WTC11 (cell line): ENCODE measurements at regions not wholly inside any gene's neighbourhood (a gene's known extent, or its start where the extent isn't known, plus 50 kb on each side); places are given as distances from the start of the nearest gene placed in this dataset.

Experiments used
- ATAC-seq: fragments of 200-7000 bp; cut with Tn5 transposase; 2 replicates; pipeline ENCODE4 v1.10.0; 2021; ENCODE audit warnings: mild to moderate bottlenecking, moderate library complexity
- CTCF ChIA-PET: fragments of 300-600 bp; sonication (Branson Sonifier 250); formaldehyde crosslinking; loops from one replicate; lab custom pipeline; 2021; ENCODE audit warnings: antibody characterized with exemption; lab: Charles Lee
- POLR2A ChIA-PET: fragments of 350-600 bp; sonication (Branson Sonifier 250); formaldehyde crosslinking; loops from one replicate; lab custom pipeline; 2021; ENCODE audit warnings: antibody characterized with exemption; lab: Charles Lee
- DNase-seq: peaks from one replicate; pipeline ENCODE4 v3.0.0; 2021; ENCODE audit warnings: low spot score
- H3K27ac Mint-ChIP-seq: 2 replicates; pipeline ENCODE4 v1.8.0; 2021; ENCODE audit warnings: mixed read lengths
- H3K27me3 Mint-ChIP-seq: 2 replicates; pipeline ENCODE4 v1.8.0; 2021; ENCODE audit warnings: low read depth, mild to moderate bottlenecking, moderate library complexity, mixed read lengths
- H3K36me3 Mint-ChIP-seq: 2 replicates; pipeline ENCODE4 v1.8.0; 2021; ENCODE audit warnings: mixed read lengths
- H3K4me1 Mint-ChIP-seq: 2 replicates; pipeline ENCODE4 v1.8.0; 2022; ENCODE audit warnings: mixed read lengths
- H3K4me3 Mint-ChIP-seq: 2 replicates; pipeline ENCODE4 v1.8.0; 2021; ENCODE audit warnings: mild to moderate bottlenecking, moderate library complexity, mixed read lengths
- H3K9me3 Mint-ChIP-seq: 2 replicates; pipeline ENCODE4 v1.8.0; 2021; ENCODE audit warnings: mixed read lengths
- ATF2 ChIP-seq: sonication (generic); formaldehyde crosslinking; IDR thresholded peaks from 2 replicates; pipeline ENCODE4 v1.8.1; 2022; ENCODE audit warnings: low read depth, missing genetic modification reagents, borderline replicate concordance
- ATF3 ChIP-seq: sonication (generic); formaldehyde crosslinking; conservative IDR thresholded peaks from 2 replicates; pipeline ENCODE4 v1.8.1; 2022; ENCODE audit warnings: mild to moderate bottlenecking, missing genetic modification reagents
- CREB1 ChIP-seq: sonication (generic); formaldehyde crosslinking; IDR thresholded peaks from 2 replicates; pipeline ENCODE4 v1.8.0; 2023; ENCODE audit warnings: mild to moderate bottlenecking, missing genetic modification reagents
- E2F1 ChIP-seq: sonication (generic); formaldehyde crosslinking; IDR thresholded peaks from 2 replicates; pipeline ENCODE4 v1.8.0; 2022; ENCODE audit warnings: mild to moderate bottlenecking, missing genetic modification reagents
- E2F5 ChIP-seq: sonication (generic); formaldehyde crosslinking; IDR thresholded peaks from 2 replicates; pipeline ENCODE4 v1.8.1; 2022; ENCODE audit warnings: mild to moderate bottlenecking, moderate library complexity, missing genetic modification reagents
- EMX1 ChIP-seq: fragments of 250-450 bp; sonication (Bioruptor Pico); IDR thresholded peaks from 2 replicates; pipeline ENCODE4 v1.8.0; 2021; ENCODE audit warnings: mild to moderate bottlenecking
- ESRRA ChIP-seq: sonication (generic); formaldehyde crosslinking; IDR thresholded peaks from 2 replicates; pipeline ENCODE4 v1.8.1; 2022; ENCODE audit warnings: mild to moderate bottlenecking, missing genetic modification reagents, borderline replicate concordance
- ETV6 ChIP-seq: sonication (generic); formaldehyde crosslinking; IDR thresholded peaks from 2 replicates; pipeline ENCODE4 v1.8.1; 2022; ENCODE audit warnings: mild to moderate bottlenecking, missing genetic modification reagents
- GABPB1 ChIP-seq: sonication (generic); formaldehyde crosslinking; IDR thresholded peaks from 2 replicates; pipeline ENCODE4 v1.8.1; 2023; ENCODE audit warnings: mild to moderate bottlenecking, missing genetic modification reagents
- HMGXB4 ChIP-seq: sonication (generic); formaldehyde crosslinking; IDR thresholded peaks from 2 replicates; pipeline ENCODE4 v1.8.1; 2023; ENCODE audit warnings: mild to moderate bottlenecking, moderate library complexity, missing genetic modification reagents
- NFATC4 ChIP-seq: fragments of 250-450 bp; sonication (Bioruptor Pico); IDR thresholded peaks from 2 replicates; pipeline ENCODE4 v1.9.0; 2021; ENCODE audit warnings: mild to moderate bottlenecking
- NR3C1 ChIP-seq: sonication (generic); formaldehyde crosslinking; conservative IDR thresholded peaks from 2 replicates; pipeline ENCODE4 v1.8.1; 2023; ENCODE audit warnings: low read depth, mild to moderate bottlenecking, missing genetic modification reagents
- RORB ChIP-seq: fragments of 250-450 bp; sonication (Bioruptor Pico); IDR thresholded peaks from 2 replicates; pipeline ENCODE4 v1.9.0; 2021; ENCODE audit warnings: mild to moderate bottlenecking
- SMAD4 ChIP-seq: sonication (generic); formaldehyde crosslinking; IDR thresholded peaks from 2 replicates; pipeline ENCODE4 v1.8.0; 2022; ENCODE audit warnings: mild to moderate bottlenecking, missing genetic modification reagents
- STAT6 ChIP-seq: sonication (generic); formaldehyde crosslinking; conservative IDR thresholded peaks from 2 replicates; pipeline ENCODE4 v1.8.1; 2023; ENCODE audit warnings: mild to moderate bottlenecking, low read depth, missing genetic modification reagents, moderate library complexity
- TCF7 ChIP-seq: sonication (generic); formaldehyde crosslinking; IDR thresholded peaks from 2 replicates; pipeline ENCODE4 v1.8.0; 2022; ENCODE audit warnings: mild to moderate bottlenecking, low read depth, missing genetic modification reagents, moderate library complexity
- TP53 ChIP-seq: sonication (generic); formaldehyde crosslinking; IDR thresholded peaks from 2 replicates; pipeline ENCODE4 v1.8.1; 2023; ENCODE audit warnings: mild to moderate bottlenecking, missing genetic modification reagents
- ZNF138 ChIP-seq: sonication (generic); formaldehyde crosslinking; conservative IDR thresholded peaks from 2 replicates; pipeline ENCODE4 v1.8.1; 2022; ENCODE audit warnings: mild to moderate bottlenecking, moderate library complexity, missing genetic modification reagents
- ZNF263 ChIP-seq: sonication (generic); formaldehyde crosslinking; IDR thresholded peaks from 2 replicates; pipeline ENCODE4 v1.8.1; 2022; ENCODE audit warnings: low read depth, mild to moderate bottlenecking, moderate library complexity, missing genetic modification reagents
- ZNF281 ChIP-seq: sonication (generic); formaldehyde crosslinking; IDR thresholded peaks from 2 replicates; pipeline ENCODE4 v1.8.0; 2023; ENCODE audit warnings: mild to moderate bottlenecking, missing genetic modification reagents
- ZNF423 ChIP-seq: fragments of 250-450 bp; sonication (Bioruptor Pico); IDR thresholded peaks from 2 replicates; pipeline ENCODE4 v2.1.2; 2022; ENCODE audit warnings: mild to moderate bottlenecking, moderate library complexity
- ZNF532 ChIP-seq: fragments of 250-450 bp; sonication (Bioruptor Pico); IDR thresholded peaks from 2 replicates; pipeline ENCODE4 v1.9.0; 2021; ENCODE audit warnings: mild to moderate bottlenecking, borderline replicate concordance

GRCh38 chr18:78709261-78709809 lies 270.3 kb upstream of the SALL3 start (continued):
- TF ChIP-seq STAT6 (CRISPR knock-in tag) (no peak), ZNF138 (CRISPR knock-in tag) (no peak), ATF2 (no peak), E2F5 (CRISPR knock-in tag) (no peak)
- TF ChIP-seq, all 79 proteins: peak for 0

- H3K27ac Mint-ChIP-seq: no peak overlapping the region
- ChIA-PET CTCF (no interaction called here), POLR2A (no interaction called here)
- peaks cover 3% of the 10 kb centered on the region for H3K27me3 Mint-ChIP-seq
- H3K36me3 Mint-ChIP-seq: peaks cover 31% of the 10 kb centered on the region
- peaks cover 38% of the 10 kb centered on the region for H3K9me3 Mint-ChIP-seq
- TF ChIP-seq HMGXB4 (CRISPR knock-in tag): no peak
- no peak for TF ChIP-seq ZNF281 (CRISPR knock-in tag)
- no peak for TF ChIP-seq ESRRA
- TF ChIP-seq CREB1: no peak
- no peak for TF ChIP-seq E2F1 (CRISPR knock-in tag)
- TF ChIP-seq GABPB1: no peak
- TF ChIP-seq NFATC4 (CRISPR knock-in tag): no peak
- no peak for TF ChIP-seq TCF7 (CRISPR knock-in tag)
- TF ChIP-seq ZNF532 (CRISPR knock-in tag): no peak
- no peak for TF ChIP-seq SMAD4 (CRISPR knock-in tag)
- no peak for TF ChIP-seq ATF3 (CRISPR knock-in tag)
- no peak for TF ChIP-seq EMX1 (CRISPR knock-in tag)
- TF ChIP-seq TP53 (CRISPR knock-in tag): no peak
- no peak for TF ChIP-seq ZNF263 (CRISPR knock-in tag)
- TF ChIP-seq ETV6 (CRISPR knock-in tag): no peak
- no peak for TF ChIP-seq NR3C1 (CRISPR knock-in tag)
- TF ChIP-seq RORB (CRISPR knock-in tag): no peak
- TF ChIP-seq ZNF423: no peak
- no peak for DNase-seq
- H3K4me3 Mint-ChIP-seq: no peak overlapping the region
- H3K4me1 Mint-ChIP-seq: no peaks in the 10 kb centered on the region
- ATAC-seq: no peak
Measured at GRCh38 chr18:78711316-78711715, 268.3 kb upstream of the SALL3 start.
